IMR-90 (cell line): ENCODE measurements at regions not wholly inside any gene's neighbourhood (a gene's known extent, or its start where the extent isn't known, plus 50 kb on each side); places are given as distances from the start of the nearest gene placed in this dataset.

ENCODE experiments used
- ATAC-seq: fragments of 200-7000 bp; cut with Tn5 transposase; 2 replicates; pipeline ENCODE4 v1.9.1; 2020; ENCODE audit warnings: low read depth, mild to moderate bottlenecking, moderate library complexity
- BruUV-seq: library from RNA; stranded (reverse); fragments of 400-500 nt; replicated peaks from 2 replicates; lab custom pipeline; 2021; lab: Mats Ljungman, UMichigan
- CTCF ChIA-PET: fragments of 300-600 bp; formaldehyde crosslinking; extraction: SDS; loops from one replicate; lab custom pipeline; 2021; ENCODE audit warnings: antibody characterized with exemption; lab: Yijun Ruan, JAX
- POLR2A ChIA-PET: fragments of 300-600 bp; sonication (Branson Sonifier 250); formaldehyde crosslinking; loops from one replicate; lab custom pipeline; 2022; ENCODE audit warnings: antibody characterized with exemption; ENCODE audit not compliant: unreplicated experiment; lab: Charles Lee
- DNase-seq: peaks from one replicate; pipeline ENCODE4 v3.0.0; 2013
- H2AFZ ChIP-seq: replicated peaks from 2 replicates; pipeline ENCODE3; 2013; ENCODE audit warnings: low read length, mild to moderate bottlenecking; ENCODE audit not compliant: poor library complexity
- H2AK5ac ChIP-seq: 2 replicates; pipeline ENCODE4 v1.6.1; 2013; ENCODE audit warnings: low read depth, low read length, inconsistent platforms
- H2AK9ac ChIP-seq: replicated peaks from 2 replicates; pipeline ENCODE3; 2013; ENCODE audit warnings: mild to moderate bottlenecking, low read depth, low read length, moderate library complexity; ENCODE audit not compliant: poor library complexity
- H2BK120ac ChIP-seq: 2 replicates; pipeline ENCODE4 v1.6.1; 2013; ENCODE audit warnings: low read depth, low read length, inconsistent platforms
- H2BK15ac ChIP-seq: 3 replicates; pipeline ENCODE4 v1.6.1; 2013; ENCODE audit warnings: low read depth, low read length, inconsistent platforms
- H2BK20ac ChIP-seq: 2 replicates; pipeline ENCODE4 v1.6.1; 2013; ENCODE audit warnings: low read depth, mild to moderate bottlenecking, inconsistent platforms, low read length, moderate library complexity
- H2BK5ac ChIP-seq: 2 replicates; pipeline ENCODE4 v1.6.1; 2013; ENCODE audit warnings: mild to moderate bottlenecking, low read depth, low read length, inconsistent platforms; ENCODE audit not compliant: poor library complexity, severe bottlenecking
- H3K14ac ChIP-seq: replicated peaks from 2 replicates; pipeline ENCODE4 v1.6.1; 2013; ENCODE audit warnings: low read depth, low read length, inconsistent platforms
- H3K18ac ChIP-seq: 2 replicates; pipeline ENCODE4 v1.6.1; 2013; ENCODE audit warnings: low read depth, low read length, control low read depth
- H3K23ac ChIP-seq: 2 replicates; pipeline ENCODE4 v1.6.1; 2013; ENCODE audit warnings: low read depth, low read length, inconsistent platforms
- H3K27ac ChIP-seq: 2 replicates; pipeline ENCODE4 v1.5.1; 2013; ENCODE audit warnings: mild to moderate bottlenecking, control low read depth, low read length; ENCODE audit not compliant: insufficient read depth
- H3K27me3 ChIP-seq: 2 replicates; pipeline ENCODE4 v1.6.1; 2013; ENCODE audit warnings: low read length; ENCODE audit not compliant: control insufficient read depth, insufficient read depth
- H3K36me3 ChIP-seq: 2 replicates; pipeline ENCODE4 v1.6.1; 2013; ENCODE audit warnings: low read length, mixed read lengths; ENCODE audit not compliant: control insufficient read depth, insufficient read depth
- H3K4ac ChIP-seq: 2 replicates; pipeline ENCODE4 v1.6.1; 2013; ENCODE audit warnings: low read depth, low read length, inconsistent platforms
- H3K4me1 ChIP-seq: 2 replicates; pipeline ENCODE4 v1.6.1; 2013; ENCODE audit warnings: low read length, mixed read lengths; ENCODE audit not compliant: control insufficient read depth, insufficient read depth
- H3K4me2 ChIP-seq: 2 replicates; pipeline ENCODE4 v1.6.1; 2013; ENCODE audit warnings: low read depth, mild to moderate bottlenecking, control low read depth, low read length, moderate library complexity
- H3K4me3 ChIP-seq: 2 replicates; pipeline ENCODE4 v1.5.1; 2013; ENCODE audit warnings: low read depth, mild to moderate bottlenecking, control low read depth, low read length, moderate library complexity; ENCODE audit not compliant: insufficient read depth
- H3K56ac ChIP-seq: 2 replicates; pipeline ENCODE4 v1.6.1; 2013; ENCODE audit warnings: low read length, inconsistent platforms; ENCODE audit not compliant: insufficient read depth; ENCODE audit errors: extremely low read depth
- H3K79me1 ChIP-seq, 2 experiments: 2 replicates each; pipeline ENCODE4 v1.6.1; 2013; ENCODE audit warnings: low read length in 2 of 2, inconsistent platforms in 1 of 2, low read depth in 1 of 2
- H3K9ac ChIP-seq: 2 replicates; pipeline ENCODE4 v1.6.1; 2013; ENCODE audit warnings: low read depth, low read length, control low read depth
- H3K9me1 ChIP-seq: 2 replicates; pipeline ENCODE4 v1.6.1; 2013; ENCODE audit warnings: low read length, inconsistent platforms; ENCODE audit not compliant: insufficient read depth
- H3K9me3 ChIP-seq: 2 replicates; pipeline ENCODE4 v1.6.1; 2013; ENCODE audit warnings: low read length; ENCODE audit not compliant: control insufficient read depth, insufficient read depth
- H4K20me1 ChIP-seq: 2 replicates; pipeline ENCODE4 v1.6.1; 2013; ENCODE audit warnings: low read length, inconsistent platforms; ENCODE audit not compliant: insufficient read depth
- H4K5ac ChIP-seq: 2 replicates; pipeline ENCODE4 v1.6.1; 2013; ENCODE audit warnings: mild to moderate bottlenecking, low read depth, low read length, control low read depth
- H4K8ac ChIP-seq, 2 experiments: 2 replicates each; pipeline ENCODE4 v1.6.1; 2013; ENCODE audit warnings: low read depth in 2 of 2, low read length in 2 of 2, control low read depth in 1 of 2, inconsistent platforms in 1 of 2
- H4K91ac ChIP-seq: 2 replicates; pipeline ENCODE4 v1.6.1; 2013; ENCODE audit warnings: low read depth, low read length, inconsistent platforms; ENCODE audit not compliant: insufficient read depth
- CEBPB ChIP-seq: IDR thresholded peaks from 2 replicates; pipeline ENCODE4 v1.6.1; 2012; ENCODE audit warnings: low read depth, low read length, improper control_type of control experiment
- CHD1 ChIP-seq: IDR thresholded peaks from 2 replicates; pipeline ENCODE4 v1.6.1; 2012; ENCODE audit warnings: low read depth, low read length, improper control_type of control experiment
- CTCF ChIP-seq: conservative IDR thresholded peaks from 2 replicates; pipeline ENCODE4 v1.5.1; 2012; ENCODE audit warnings: mild to moderate bottlenecking, low read depth, low read length, improper control_type of control experiment
- ELK1 ChIP-seq: fragments of 150-350 bp; IDR thresholded peaks from 2 replicates; pipeline ENCODE4 v1.6.1; 2016; ENCODE audit warnings: low read depth, mild to moderate bottlenecking, low read length, moderate library complexity, borderline replicate concordance
- FOS ChIP-seq: fragments of 150-350 bp; IDR thresholded peaks from 2 replicates; pipeline ENCODE4 v1.6.1; 2016; ENCODE audit warnings: low read depth, low read length
- MAFK ChIP-seq: IDR thresholded peaks from 2 replicates; pipeline ENCODE4 v1.6.1; 2012; ENCODE audit warnings: low read depth, low read length, improper control_type of control experiment
- MXI1 ChIP-seq: IDR thresholded peaks from 2 replicates; pipeline ENCODE4 v1.6.1; 2012; ENCODE audit warnings: low read depth, mild to moderate bottlenecking, low read length, moderate library complexity, borderline replicate concordance
- NFE2L2 ChIP-seq: fragments of 150-350 bp; IDR thresholded peaks from 2 replicates; pipeline ENCODE4 v1.6.1; 2016; ENCODE audit warnings: low read depth, mild to moderate bottlenecking, low read length
- POLR2A ChIP-seq: IDR thresholded peaks from 2 replicates; pipeline ENCODE4 v1.6.1; 2012; ENCODE audit warnings: mild to moderate bottlenecking, low read depth, low read length
- RAD21 ChIP-seq: IDR thresholded peaks from 2 replicates; pipeline ENCODE4 v1.6.1; 2012; ENCODE audit warnings: low read length, improper control_type of control experiment
- RCOR1 ChIP-seq: IDR thresholded peaks from 2 replicates; pipeline ENCODE4 v1.6.1; 2012; ENCODE audit warnings: mild to moderate bottlenecking, low read length, improper control_type of control experiment; ENCODE audit not compliant: insufficient replicate concordance
- SMC3 ChIP-seq: fragments of 150-350 bp; IDR thresholded peaks from 2 replicates; pipeline ENCODE4 v1.6.1; 2016; ENCODE audit warnings: low read depth, mild to moderate bottlenecking, antibody characterized with exemption, low read length, moderate library complexity
- USF2 ChIP-seq: fragments of 150-350 bp; IDR thresholded peaks from 2 replicates; pipeline ENCODE4 v1.6.1; 2017; ENCODE audit warnings: mild to moderate bottlenecking, antibody characterized with exemption, low read length, low read depth
- WGBS, 2 experiments: methylation state at CpG; one replicate each; pipeline versions ENCODE4 v1.1.5 to v1.1.7; 2013; ENCODE audit warnings: missing lambda C conversion rate in 2 of 2; ENCODE audit not compliant: insufficient read length in 1 of 2; ENCODE audit errors: extremely low coverage in 2 of 2; 5-methylcytosine and 5-hydroxymethylcytosine counted together
- dilution Hi-C: fragments of 300-500 bp; cut with HindIII; formaldehyde crosslinking; loops from one replicate; pipeline ENCODE4 v1.14.3; 2018; ENCODE audit warnings: low sequenced_read_pairs; ENCODE audit not compliant: unreplicated experiment
- in situ Hi-C: fragments of 300-500 bp; cut with MboI; formaldehyde crosslinking; loops from 3 replicates; pipeline ENCODE4 v1.14.3; 2019; ENCODE audit warnings: low sequenced_read_pairs, inconsistent platforms, mixed read lengths
- intact Hi-C: fragments of 100-400 bp; cut with micrococcal nuclease; formaldehyde crosslinking; loops from 2 replicates; pipeline ENCODE4 v1.10.0; 2022

- H2BK120ac ChIP-seq = peak overlapping the region; percentile 99
- H3K79me1 ChIP-seq = peaks cover 4 to 30% of the 10 kb centered on the region in 2 experiments; a peak in 3 of 4 replicates
- no TSS peak for BruUV-seq
- intact Hi-C loops (loop anchor here (10.0 kb wide), 1 partner anchor 136 kb away; no protein-coding TSS in a partner anchor), dilution Hi-C loops (no loop called here), in situ Hi-C loops (no loop called here)
- POLR2A ChIA-PET = interaction anchor here (0.8 kb wide), 1 partner anchor 347 kb away, joined by 3 read pairs; no protein-coding TSS in a partner anchor
- H2AK9ac ChIP-seq = peak overlapping the region; percentile 96
- no peak overlapping the region for H3K4me3 ChIP-seq
- H3K27me3 ChIP-seq = no peaks in the 10 kb centered on the region
- peak overlapping the region; percentile 75 for H3K27ac ChIP-seq
- H3K4ac ChIP-seq = peak overlapping the region; percentile 98
- H3K14ac ChIP-seq = peak overlapping the region; percentile 96
- peak overlapping the region; percentile 18 for H3K4me2 ChIP-seq
- H2AFZ ChIP-seq = peak overlapping the region; percentile 85
- CTCF ChIA-PET = interaction anchor here (0.5 kb wide), 1 partner anchor 134 kb away, joined by 3 read pairs; no protein-coding TSS in a partner anchor
- DNase-seq (peak; percentile 93), ATAC-seq (peak; percentile 66)
- H3K9me3 ChIP-seq = no peaks in the 10 kb centered on the region
- peaks cover 41% of the 10 kb centered on the region for H3K4me1 ChIP-seq
- peaks cover 37% of the 10 kb centered on the region for H3K9me1 ChIP-seq
- H3K9ac ChIP-seq = peak overlapping the region; percentile 44; the same call in 1 of the 2 replicates
- H3K23ac ChIP-seq = peak overlapping the region; percentile 89
- peak overlapping the region; percentile 45 for H3K18ac ChIP-seq
- H3K56ac ChIP-seq = peak overlapping the region; percentile 77
- H2BK5ac ChIP-seq = peak overlapping the region; percentile 79
- H2AK5ac ChIP-seq = peak overlapping the region; percentile 99
- 29% methylated on average over 22 of the region's 45 CpGs; no CpG with 5 or more reads in 1 of the 2 experiments for WGBS, 2 experiments
- H4K8ac ChIP-seq = peak overlapping the region; percentile 71 to 80
- H4K91ac ChIP-seq = peak overlapping the region; percentile 95
- no peaks in the 10 kb centered on the region; the same call in 1 of the 2 replicates for H4K20me1 ChIP-seq
- peak overlapping the region; percentile 38 for H4K5ac ChIP-seq
- H2BK15ac ChIP-seq = peak overlapping the region; percentile 88; the same call in 2 of the 3 replicates
- no peaks in the 10 kb centered on the region for H3K36me3 ChIP-seq
- peak overlapping the region; percentile 98 for H2BK20ac ChIP-seq
- TF ChIP-seq CHD1 (peak; percentile 51; the same call in 1 of the 2 replicates), MXI1 (no peak), MAFK (0 out of 2 replicates have a peak, but pooled peaks have one; percentile 13), POLR2A (peak; percentile 47; the same call in 1 of the 2 replicates), USF2 (0 out of 2 replicates have a peak, but pooled peaks have one; percentile 15), ELK1 (no peak), SMC3 (peak; percentile 17; the same call in 1 of the 2 replicates), CEBPB (no peak), FOS (peak; percentile 69), RAD21 (peak; percentile 39), CTCF (no peak), NFE2L2 (no peak), RCOR1 (no peak)
Measured at GRCh38 chr16:86929057-86929871, 350.9 kb downstream of the FOXL1 start.
